DMS79 (cell line): ENCODE measurements at regions not wholly inside any gene's neighbourhood (a gene's known extent, or its start where the extent isn't known, plus 50 kb on each side); places are given as distances from the start of the nearest gene placed in this dataset.

Experiments
- DNase-seq: peaks from one replicate; lab custom pipeline; 2025; lab: John Stamatoyannopoulos, UW

GRCh38 chr2:38171208-38171855 lies 95.4 kb upstream of the CYP1B1 start:
- DNase-seq = no peak

GRCh38 chr2:38170733-38171132 lies 94.8 kb upstream of the CYP1B1 start:
- no peak for DNase-seq

GRCh38 chr2:38170067-38170466 lies 94.1 kb upstream of the CYP1B1 start:
- DNase-seq = no peak

GRCh38 chr2:38168710-38169480 lies 92.9 kb upstream of the CYP1B1 start:
- DNase-seq = no peak

- no peak for DNase-seq
Observed at GRCh38 chr2:38167968-38168350, 92.0 kb upstream of the CYP1B1 start.

GRCh38 chr2:38165698-38166097 lies 89.7 kb upstream of the CYP1B1 start:
- no peak for DNase-seq

GRCh38 chr2:38164881-38165280 lies 88.9 kb upstream of the CYP1B1 start:
- no peak for DNase-seq

GRCh38 chr2:38163579-38163978 lies 87.6 kb upstream of the CYP1B1 start:
- DNase-seq = no peak

- no peak for DNase-seq
Observed at GRCh38 chr2:38163006-38163405, 87.1 kb upstream of the CYP1B1 start.

- DNase-seq = no peak
Observed at GRCh38 chr2:38160516-38160915, 84.6 kb upstream of the CYP1B1 start.

GRCh38 chr2:38159597-38159996 lies 83.6 kb upstream of the CYP1B1 start:
- peak; percentile 57 for DNase-seq

GRCh38 chr2:38159191-38159590 lies 83.2 kb upstream of the CYP1B1 start:
- no peak for DNase-seq

- no peak for DNase-seq
Observed at GRCh38 chr2:38158378-38159118, 82.6 kb upstream of the CYP1B1 start.

GRCh38 chr2:38156436-38156835 lies 80.5 kb upstream of the CYP1B1 start:
- DNase-seq = no peak

- no peak for DNase-seq
Observed at GRCh38 chr2:38155015-38155414, 79.1 kb upstream of the CYP1B1 start.

GRCh38 chr2:38154395-38154794 lies 78.4 kb upstream of the CYP1B1 start:
- DNase-seq = no peak

- DNase-seq = no peak
Observed at GRCh38 chr2:38153476-38154135, 77.7 kb upstream of the CYP1B1 start.

GRCh38 chr2:38152913-38153312 lies 77.0 kb upstream of the CYP1B1 start:
- DNase-seq = no peak

GRCh38 chr2:38152035-38152434 lies 76.1 kb upstream of the CYP1B1 start:
- DNase-seq = no peak

- no peak for DNase-seq
Observed at GRCh38 chr2:38149531-38149930, 73.6 kb upstream of the CYP1B1 start.

GRCh38 chr2:38148501-38148900 lies 72.5 kb upstream of the CYP1B1 start:
- no peak for DNase-seq

- no peak for DNase-seq
Observed at GRCh38 chr2:38147333-38148121, 71.6 kb upstream of the CYP1B1 start.
